Stimulated activated CD8-positive, alpha-beta memory T cell treated with anti-CD3 and anti-CD28 coated beads, Interleukin-7, amount 100 ng/mL, for 1 hour (primary cell): ENCODE measurements at regions not wholly inside any gene's neighbourhood (a gene's known extent, or its start where the extent isn't known, plus 50 kb on each side); places are given as distances from the start of the nearest gene placed in this dataset.

Experiments used
- DNase-seq, 2 donors: peaks; one replicate each; pipeline ENCODE4 v3.0.0-alpha.2; 2020; ENCODE audit warnings: low read depth in 2 of 2

GRCh38 chr3:66673293-66673692 is 172.5 kb upstream of the LRIG1 start:
- no peak for DNase-seq

- no peak for DNase-seq
Measured at GRCh38 chr3:66675366-66675765, 174.5 kb upstream of the LRIG1 start.

- no peak for DNase-seq
Measured at GRCh38 chr3:66692042-66692765, 191.4 kb upstream of the LRIG1 start.

- DNase-seq: no peak
Measured at GRCh38 chr3:66692766-66693150, 191.9 kb upstream of the LRIG1 start.

- DNase-seq: no peak
Measured at GRCh38 chr3:66693461-66694031, 192.7 kb upstream of the LRIG1 start.

GRCh38 chr3:66702126-66702525 is 201.3 kb upstream of the LRIG1 start:
- no peak for DNase-seq

- no peak for DNase-seq
Measured at GRCh38 chr3:66703501-66703900, 202.7 kb upstream of the LRIG1 start.

- DNase-seq: no peak
Measured at GRCh38 chr3:66705076-66705475, 204.3 kb upstream of the LRIG1 start.

- no peak for DNase-seq
Measured at GRCh38 chr3:66706890-66707289, 206.1 kb upstream of the LRIG1 start.

GRCh38 chr3:66709532-66709931 is 208.7 kb upstream of the LRIG1 start:
- DNase-seq: no peak

- DNase-seq: no peak
Measured at GRCh38 chr3:66712210-66712609, 211.4 kb upstream of the LRIG1 start.

GRCh38 chr3:66713921-66714320 is 213.1 kb upstream of the LRIG1 start:
- no peak for DNase-seq

- no peak for DNase-seq
Measured at GRCh38 chr3:66715806-66716205, 215.0 kb upstream of the LRIG1 start.

- no peak for DNase-seq
Measured at GRCh38 chr3:66717806-66718205, 217.0 kb upstream of the LRIG1 start.

- DNase-seq: no peak
Measured at GRCh38 chr3:66719796-66720356, 219.1 kb upstream of the LRIG1 start.

- no peak for DNase-seq
Measured at GRCh38 chr3:66720508-66720907, 219.7 kb upstream of the LRIG1 start.

GRCh38 chr3:66722675-66723074 is 221.9 kb upstream of the LRIG1 start:
- DNase-seq: no peak

GRCh38 chr3:66723231-66723630 is 222.4 kb upstream of the LRIG1 start:
- DNase-seq: no peak

- DNase-seq: no peak
Measured at GRCh38 chr3:66729687-66730393, 229.0 kb upstream of the LRIG1 start.

- no peak for DNase-seq
Measured at GRCh38 chr3:66738625-66739365, 238.0 kb upstream of the LRIG1 start.

GRCh38 chr3:66740260-66740659 is 239.4 kb upstream of the LRIG1 start:
- no peak for DNase-seq

- DNase-seq: no peak
Measured at GRCh38 chr3:66744521-66744920, 243.7 kb upstream of the LRIG1 start.
